ENCODE measurements at regions not wholly inside any gene's neighbourhood (a gene's known extent, or its start where the extent isn't known, plus 50 kb on each side); places are given as distances from the start of the nearest gene placed in this dataset.

DNA sequence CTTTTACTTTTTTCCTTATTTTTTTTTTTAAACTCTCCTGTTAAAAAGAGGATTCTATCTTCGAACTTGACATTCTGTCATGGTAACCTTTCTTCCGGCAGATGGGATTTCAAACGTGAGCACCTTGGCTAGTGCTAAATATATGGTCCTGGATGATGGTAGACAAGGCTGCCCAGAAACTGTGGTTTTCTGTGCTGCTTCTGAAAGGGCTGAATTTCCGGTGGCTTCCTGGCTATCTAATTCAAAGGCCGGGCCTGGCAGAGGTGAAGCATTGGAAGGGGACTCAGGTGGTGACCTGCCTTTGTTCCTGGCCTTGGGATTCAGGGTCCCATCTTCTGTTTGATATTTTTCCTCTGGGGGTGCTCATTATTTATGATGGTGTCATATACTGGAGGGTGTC, 118.6 kb upstream of the MYL2 start:
- H3K27me3 ChIP-seq (ENCODE audit: control insufficient read depth, insufficient read depth, low read length), result peaks cover 3% of the 10 kb centered on the region
- H3K36me3 ChIP-seq (ENCODE audit: control insufficient read depth, insufficient read depth, low read length), result no peaks in the 10 kb centered on the region
- H3K9ac ChIP-seq, result no peak overlapping the region
- H2AFZ ChIP-seq, result no peak overlapping the region
- H3K9me3 ChIP-seq (ENCODE audit: control insufficient read depth, low read length), result no peaks in the 10 kb centered on the region
- H3K4me2 ChIP-seq (ENCODE audit: low read length), result no peak overlapping the region
- no peak overlapping the region for H3K4me3 ChIP-seq (ENCODE audit: low read depth, low read length)
- no peaks in the 10 kb centered on the region for H3K4me1 ChIP-seq
- no peak overlapping the region for H3K27ac ChIP-seq
- no peaks in the 10 kb centered on the region for H3K79me2 ChIP-seq
- TF ChIP-seq, protein P1, sequence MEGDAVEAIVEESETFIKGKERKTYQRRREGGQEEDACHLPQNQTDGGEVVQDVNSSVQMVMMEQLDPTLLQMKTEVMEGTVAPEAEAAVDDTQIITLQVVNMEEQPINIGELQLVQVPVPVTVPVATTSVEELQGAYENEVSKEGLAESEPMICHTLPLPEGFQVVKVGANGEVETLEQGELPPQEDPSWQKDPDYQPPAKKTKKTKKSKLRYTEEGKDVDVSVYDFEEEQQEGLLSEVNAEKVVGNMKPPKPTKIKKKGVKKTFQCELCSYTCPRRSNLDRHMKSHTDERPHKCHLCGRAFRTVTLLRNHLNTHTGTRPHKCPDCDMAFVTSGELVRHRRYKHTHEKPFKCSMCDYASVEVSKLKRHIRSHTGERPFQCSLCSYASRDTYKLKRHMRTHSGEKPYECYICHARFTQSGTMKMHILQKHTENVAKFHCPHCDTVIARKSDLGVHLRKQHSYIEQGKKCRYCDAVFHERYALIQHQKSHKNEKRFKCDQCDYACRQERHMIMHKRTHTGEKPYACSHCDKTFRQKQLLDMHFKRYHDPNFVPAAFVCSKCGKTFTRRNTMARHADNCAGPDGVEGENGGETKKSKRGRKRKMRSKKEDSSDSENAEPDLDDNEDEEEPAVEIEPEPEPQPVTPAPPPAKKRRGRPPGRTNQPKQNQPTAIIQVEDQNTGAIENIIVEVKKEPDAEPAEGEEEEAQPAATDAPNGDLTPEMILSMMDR (IDR thresholded peaks at IDR 0.05), result no peak

GRCh38 chr12:111038077-111038476, 117.7 kb upstream of the MYL2 start:
- peaks cover 3% of the 10 kb centered on the region for H3K27me3 ChIP-seq (ENCODE audit: control insufficient read depth, insufficient read depth, low read length)
- no peak overlapping the region for H3K4me3 ChIP-seq (ENCODE audit: low read depth, low read length)
- H3K4me2 ChIP-seq (ENCODE audit: low read length), result no peak overlapping the region
- no peak overlapping the region for H3K9ac ChIP-seq
- no peaks in the 10 kb centered on the region for H3K79me2 ChIP-seq
- TF ChIP-seq, protein P1 (IDR thresholded peaks at IDR 0.05), result no peak
- no peaks in the 10 kb centered on the region for H3K36me3 ChIP-seq (ENCODE audit: control insufficient read depth, insufficient read depth, low read length)
- H3K4me1 ChIP-seq, result no peaks in the 10 kb centered on the region
- no peak overlapping the region for H2AFZ ChIP-seq
- no peaks in the 10 kb centered on the region for H3K9me3 ChIP-seq (ENCODE audit: control insufficient read depth, low read length)
- no peak overlapping the region for H3K27ac ChIP-seq

- no peak overlapping the region for H3K9ac ChIP-seq
- TF ChIP-seq, protein P1 (IDR thresholded peaks at IDR 0.05), result no peak
Measured at GRCh38 chr12:111037047-111037446, 116.7 kb upstream of the MYL2 start.

GRCh38 chr12:111035578-111036301, 115.4 kb upstream of the MYL2 start:
- no peak overlapping the region for H3K27ac ChIP-seq
- H2AFZ ChIP-seq, result no peak overlapping the region
- TF ChIP-seq, protein P1 (IDR thresholded peaks at IDR 0.05), result no peak
- no peaks in the 10 kb centered on the region for H3K9me3 ChIP-seq (ENCODE audit: control insufficient read depth, low read length)
- H3K36me3 ChIP-seq (ENCODE audit: control insufficient read depth, insufficient read depth, low read length), result no peaks in the 10 kb centered on the region
- H3K4me3 ChIP-seq (ENCODE audit: low read depth, low read length), result no peak overlapping the region
- no peak overlapping the region for H3K9ac ChIP-seq
- H3K79me2 ChIP-seq, result no peaks in the 10 kb centered on the region
- no peaks in the 10 kb centered on the region for H3K4me1 ChIP-seq
- H3K27me3 ChIP-seq (ENCODE audit: control insufficient read depth, insufficient read depth, low read length), result peaks cover 7% of the 10 kb centered on the region
- no peak overlapping the region for H3K4me2 ChIP-seq (ENCODE audit: low read length)

More at GRCh38 chr12:111037047-111037446, 116.7 kb upstream of the MYL2 start:
- Histone ChIP-seq H2AFZ (peak overlapping the region; percentile 58), H3K27ac (no peak overlapping the region), H3K4me1 (no peaks in the 10 kb centered on the region), H3K36me3 (ENCODE audit: control insufficient read depth, insufficient read depth, low read length) (no peaks in the 10 kb centered on the region), H3K79me2 (no peaks in the 10 kb centered on the region), H3K4me2 (ENCODE audit: low read length) (peak overlapping the region; percentile 66), H3K4me3 (ENCODE audit: low read depth, low read length) (peak overlapping the region; percentile 37), H3K9me3 (ENCODE audit: control insufficient read depth, low read length) (no peaks in the 10 kb centered on the region), H3K27me3 (ENCODE audit: control insufficient read depth, insufficient read depth, low read length) (peaks cover 7% of the 10 kb centered on the region)
